ENCODE measurements at regions not wholly inside any gene's neighbourhood (a gene's known extent, or its start where the extent isn't known, plus 50 kb on each side); places are given as distances from the start of the nearest gene placed in this dataset.

DNA sequence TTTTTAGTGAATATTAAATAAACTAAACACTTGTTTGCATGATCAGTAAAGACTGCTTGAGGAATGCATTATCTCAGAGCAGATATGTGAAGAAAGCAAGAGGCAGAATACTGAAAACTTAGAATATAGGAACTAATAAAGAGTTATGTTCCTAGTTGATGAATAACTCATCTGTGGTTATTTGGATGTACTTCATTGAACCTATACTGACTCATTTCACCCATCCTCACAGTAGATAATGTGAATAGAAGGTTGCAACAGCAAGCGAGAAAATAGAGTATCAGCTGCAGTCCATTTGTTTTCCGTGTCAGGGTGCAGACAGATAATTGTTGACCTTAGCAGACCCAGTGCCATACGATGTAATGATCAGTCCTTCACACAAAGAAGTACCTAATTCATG lies 945.7 kb upstream of the LRRTM1 start:
- in situ Hi-C loops (cut with HindIII; ENCODE audit: low sequenced_read_pairs) = no loop called here
- TF ChIP-seq, protein P1, sequence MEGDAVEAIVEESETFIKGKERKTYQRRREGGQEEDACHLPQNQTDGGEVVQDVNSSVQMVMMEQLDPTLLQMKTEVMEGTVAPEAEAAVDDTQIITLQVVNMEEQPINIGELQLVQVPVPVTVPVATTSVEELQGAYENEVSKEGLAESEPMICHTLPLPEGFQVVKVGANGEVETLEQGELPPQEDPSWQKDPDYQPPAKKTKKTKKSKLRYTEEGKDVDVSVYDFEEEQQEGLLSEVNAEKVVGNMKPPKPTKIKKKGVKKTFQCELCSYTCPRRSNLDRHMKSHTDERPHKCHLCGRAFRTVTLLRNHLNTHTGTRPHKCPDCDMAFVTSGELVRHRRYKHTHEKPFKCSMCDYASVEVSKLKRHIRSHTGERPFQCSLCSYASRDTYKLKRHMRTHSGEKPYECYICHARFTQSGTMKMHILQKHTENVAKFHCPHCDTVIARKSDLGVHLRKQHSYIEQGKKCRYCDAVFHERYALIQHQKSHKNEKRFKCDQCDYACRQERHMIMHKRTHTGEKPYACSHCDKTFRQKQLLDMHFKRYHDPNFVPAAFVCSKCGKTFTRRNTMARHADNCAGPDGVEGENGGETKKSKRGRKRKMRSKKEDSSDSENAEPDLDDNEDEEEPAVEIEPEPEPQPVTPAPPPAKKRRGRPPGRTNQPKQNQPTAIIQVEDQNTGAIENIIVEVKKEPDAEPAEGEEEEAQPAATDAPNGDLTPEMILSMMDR (IDR thresholded peaks at IDR 0.05; ENCODE audit: low read depth, low read length) = no peak
- no peak for DNase-seq (ENCODE audit: low read depth, low spot score)
- no peak overlapping the region for H3K4me3 ChIP-seq (ENCODE audit: low read depth, low read length)

DNA sequence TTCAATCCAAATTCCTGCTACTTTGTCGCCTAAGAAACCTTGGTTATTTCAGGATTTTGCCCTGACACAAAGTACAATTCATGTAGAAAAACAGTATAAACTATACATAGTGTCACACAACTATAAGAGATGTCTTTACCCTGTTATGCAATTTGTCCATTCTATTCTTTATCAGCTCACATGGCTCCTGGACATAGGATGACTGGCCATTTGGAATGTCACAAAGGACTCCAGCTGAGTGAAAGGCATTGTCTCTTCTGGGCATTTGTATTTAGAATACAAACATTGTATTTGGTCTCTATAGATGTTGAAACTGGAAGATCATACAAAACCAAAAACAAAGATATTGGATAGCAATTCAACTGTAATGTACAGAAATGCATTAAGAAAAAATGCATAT lies 944.6 kb upstream of the LRRTM1 start:
- in situ Hi-C loops (cut with HindIII; ENCODE audit: low sequenced_read_pairs) = no loop called here
- TF ChIP-seq, protein P1 (IDR thresholded peaks at IDR 0.05; ENCODE audit: low read depth, low read length) = no peak
- no peak for DNase-seq (ENCODE audit: low read depth, low spot score)
- no peak overlapping the region for H3K4me3 ChIP-seq (ENCODE audit: low read depth, low read length)

DNA sequence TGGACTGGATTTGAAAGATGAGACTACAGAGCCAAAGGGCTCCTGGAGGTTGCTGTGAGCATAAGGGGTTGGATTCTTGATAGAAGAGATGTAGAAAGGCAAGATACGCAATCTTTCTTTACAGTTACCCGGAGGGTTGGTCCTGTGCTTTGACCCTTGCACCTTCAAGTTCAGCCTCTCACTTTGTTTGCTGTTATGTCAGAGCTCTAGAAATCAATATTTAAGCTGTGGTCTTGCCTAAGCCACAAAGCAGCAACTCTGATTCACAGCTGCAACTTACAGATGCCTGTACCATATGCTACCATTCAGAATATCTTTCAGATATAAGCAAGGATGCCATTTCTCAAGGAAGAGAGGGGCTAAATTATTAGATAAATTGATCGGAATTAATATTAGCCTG lies 943.1 kb upstream of the LRRTM1 start:
- TF ChIP-seq, protein P1 (IDR thresholded peaks at IDR 0.05; ENCODE audit: low read depth, low read length) = no peak
- no peak overlapping the region for H3K4me3 ChIP-seq (ENCODE audit: low read depth, low read length)
- DNase-seq (ENCODE audit: low read depth, low spot score) = no peak
- in situ Hi-C loops (cut with HindIII; ENCODE audit: low sequenced_read_pairs) = no loop called here

DNA sequence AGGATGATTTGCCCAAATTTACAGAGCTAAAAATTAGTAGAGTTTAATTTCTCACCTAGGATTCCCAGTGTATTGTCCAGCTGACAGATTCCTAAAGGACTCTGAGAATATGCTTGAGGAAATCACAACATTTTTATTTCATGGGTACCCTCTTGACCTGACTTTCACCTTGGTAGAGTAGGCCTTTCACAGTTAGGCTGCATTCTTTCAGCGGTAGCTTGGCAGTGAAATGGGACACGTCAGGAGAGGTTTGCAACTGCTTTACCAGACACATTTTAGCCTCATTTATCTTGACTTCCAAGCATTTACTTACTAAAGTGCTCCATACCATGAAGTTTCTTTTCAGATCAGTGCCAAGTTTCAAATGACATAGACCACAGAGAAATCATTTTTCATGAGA lies 937.9 kb upstream of the LRRTM1 start:
- no peak for DNase-seq (ENCODE audit: low read depth, low spot score)
- TF ChIP-seq, protein P1 (IDR thresholded peaks at IDR 0.05; ENCODE audit: low read depth, low read length) = no peak
- in situ Hi-C loops (cut with HindIII; ENCODE audit: low sequenced_read_pairs) = no loop called here
- no peak overlapping the region for H3K4me3 ChIP-seq (ENCODE audit: low read depth, low read length)

DNA sequence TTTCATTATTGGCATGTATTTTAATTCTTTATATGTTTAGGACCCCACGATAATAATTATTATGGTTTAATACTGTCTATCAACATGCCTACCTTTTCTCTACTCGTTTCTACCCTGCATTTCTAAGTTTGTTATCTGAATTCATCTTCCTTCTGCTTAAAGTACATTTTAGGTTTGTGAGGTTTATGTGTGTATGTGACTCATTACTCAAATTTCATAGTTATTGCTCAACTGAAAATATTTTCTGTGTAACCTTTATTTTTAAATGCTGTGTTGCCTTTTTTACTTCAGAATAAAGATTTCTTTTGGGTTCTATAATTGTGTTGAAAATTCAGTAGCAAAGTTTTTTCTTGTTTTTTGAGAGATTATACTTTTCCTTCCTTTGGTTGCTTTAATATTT lies 933.9 kb upstream of the LRRTM1 start:
- TF ChIP-seq, protein P1 (IDR thresholded peaks at IDR 0.05; ENCODE audit: low read depth, low read length) = no peak
- no peak for DNase-seq (ENCODE audit: low read depth, low spot score)
- in situ Hi-C loops (cut with HindIII; ENCODE audit: low sequenced_read_pairs) = no loop called here
- no peak overlapping the region for H3K4me3 ChIP-seq (ENCODE audit: low read depth, low read length)

DNA sequence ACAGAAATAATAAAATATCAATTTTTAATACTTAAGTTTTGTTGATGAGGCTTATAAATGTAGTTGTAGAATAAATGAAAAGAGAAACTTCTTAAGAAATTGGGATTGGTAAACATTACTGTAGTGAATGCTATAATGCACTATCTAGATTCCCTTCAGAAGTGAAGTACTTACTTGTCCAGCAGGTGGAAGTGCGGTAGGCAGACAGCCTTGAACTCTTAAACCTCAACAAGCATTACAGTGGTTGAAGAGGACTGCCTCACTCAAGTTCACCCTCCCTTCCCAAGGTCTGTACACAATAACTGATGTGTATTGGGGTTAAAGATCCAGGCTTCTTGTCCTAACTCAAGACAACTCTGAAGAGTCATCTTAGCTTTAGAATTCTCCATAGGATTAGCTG lies 931.0 kb upstream of the LRRTM1 start:
- TF ChIP-seq, protein P1 (IDR thresholded peaks at IDR 0.05; ENCODE audit: low read depth, low read length) = no peak
- DNase-seq (ENCODE audit: low read depth, low spot score) = no peak
- in situ Hi-C loops (cut with HindIII; ENCODE audit: low sequenced_read_pairs) = no loop called here
- no peak overlapping the region for H3K4me3 ChIP-seq (ENCODE audit: low read depth, low read length)

DNA sequence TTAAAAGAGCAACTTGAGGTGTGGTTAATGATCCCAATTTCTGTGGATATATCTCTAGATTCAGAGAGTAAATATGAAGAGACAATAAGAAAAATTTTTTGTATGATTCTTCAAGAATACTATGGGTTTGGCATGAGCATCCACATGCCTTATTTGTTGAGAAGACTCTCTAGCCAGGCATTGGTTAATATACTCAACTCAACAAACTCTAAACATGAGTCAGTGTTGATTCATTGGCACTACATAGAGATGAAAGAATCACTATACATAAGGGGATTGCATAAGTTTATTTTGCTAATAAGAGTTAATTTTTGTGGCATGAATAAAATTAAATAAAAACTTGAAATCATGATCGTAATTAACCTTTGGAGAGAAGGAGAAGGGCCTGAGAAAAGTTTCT lies 930.2 kb upstream of the LRRTM1 start:
- no peak for DNase-seq (ENCODE audit: low read depth, low spot score)
- H3K4me3 ChIP-seq (ENCODE audit: low read depth, low read length) = no peak overlapping the region
- TF ChIP-seq, protein P1 (IDR thresholded peaks at IDR 0.05; ENCODE audit: low read depth, low read length) = no peak
- in situ Hi-C loops (cut with HindIII; ENCODE audit: low sequenced_read_pairs) = no loop called here

Data from astrocyte of the spinal cord (primary cell).